ENCODE measurements at regions not wholly inside any gene's neighbourhood (a gene's known extent, or its start where the extent isn't known, plus 50 kb on each side); places are given as distances from the start of the nearest gene placed in this dataset.

GRCh38 chr10:107471911-107472310 is 307.4 kb upstream of the SORCS1 start:
- H3K9me3 ChIP-seq (ENCODE audit: control insufficient read depth, insufficient read depth, low read depth, low read length): no peaks in the 10 kb centered on the region
- H3K27ac ChIP-seq (ENCODE audit: extremely low read depth, low read depth, low read length): no peak overlapping the region
- TF ChIP-seq ZNF404 (tag by site-specific recombination; IDR thresholded peaks at IDR 0.05) (no peak), ZNF701 (tag by site-specific recombination; IDR thresholded peaks at IDR 0.05) (no peak), ZFP3 (tag by site-specific recombination; IDR thresholded peaks at IDR 0.05; ENCODE audit: low read depth) (no peak), ZNF239 (tag by site-specific recombination; IDR thresholded peaks at IDR 0.05) (no peak), ELK4 (IDR thresholded peaks at IDR 0.05; ENCODE audit: borderline replicate concordance, low read depth, low read length) (no peak), ZBTB49 (tag by site-specific recombination; IDR thresholded peaks at IDR 0.05; ENCODE audit: low read depth) (no peak), ZBTB44 (tag by site-specific recombination; IDR thresholded peaks at IDR 0.05) (no peak), ZNF335 (tag by site-specific recombination; conservative IDR thresholded peaks at IDR 0.05) (no peak), EGR2 (tag by site-specific recombination; IDR thresholded peaks at IDR 0.05; ENCODE audit: low read depth) (no peak), ZNF132 (tag by site-specific recombination; IDR thresholded peaks at IDR 0.05; ENCODE audit: borderline replicate concordance) (no peak), ZNF362 (tag by site-specific recombination; IDR thresholded peaks at IDR 0.05) (no peak), SALL2 (tag by site-specific recombination; IDR thresholded peaks at IDR 0.05; ENCODE audit: borderline replicate concordance) (no peak), ZNF558 (tag by site-specific recombination; IDR thresholded peaks at IDR 0.05) (no peak), ZNF24 (tag by site-specific recombination; IDR thresholded peaks at IDR 0.05) (no peak), ZBTB26 (tag by site-specific recombination; optimal IDR thresholded peaks at IDR 0.05) (no peak), KLF8 (tag by site-specific recombination; IDR thresholded peaks at IDR 0.05) (no peak)
- ChIA-PET POLR2A (no interaction called here), CTCF (no interaction called here)
- no peaks in the 10 kb centered on the region for H3K4me1 ChIP-seq (ENCODE audit: control insufficient read depth, insufficient read depth, low read length)
- H3K36me3 ChIP-seq (ENCODE audit: control insufficient read depth in 2 of 2, insufficient read depth in 1 of 2, low read length in 2 of 2): no peaks in the 10 kb centered on the region
- H3K4me3 ChIP-seq (ENCODE audit: low read depth, low read length): no peak overlapping the region

- H3K36me3 ChIP-seq (ENCODE audit: control insufficient read depth in 2 of 2, insufficient read depth in 1 of 2, low read length in 2 of 2): no peaks in the 10 kb centered on the region
- ChIA-PET POLR2A (no interaction called here), CTCF (no interaction called here)
- H3K4me3 ChIP-seq (ENCODE audit: low read depth, low read length): no peak overlapping the region
- H3K9me3 ChIP-seq (ENCODE audit: control insufficient read depth, insufficient read depth, low read depth, low read length): no peaks in the 10 kb centered on the region
- H3K4me1 ChIP-seq (ENCODE audit: control insufficient read depth, insufficient read depth, low read length): no peaks in the 10 kb centered on the region
- no peak overlapping the region for H3K27ac ChIP-seq (ENCODE audit: extremely low read depth, low read depth, low read length)
- TF ChIP-seq ZNF23 (tag by site-specific recombination; IDR thresholded peaks at IDR 0.05; ENCODE audit: borderline replicate concordance): no peak
- TF ChIP-seq ZNF623 (tag by site-specific recombination; IDR thresholded peaks at IDR 0.05): no peak
- TF ChIP-seq ZNF362 (tag by site-specific recombination; IDR thresholded peaks at IDR 0.05): no peak
- TF ChIP-seq ZNF580 (tag by site-specific recombination; IDR thresholded peaks at IDR 0.05): no peak
- TF ChIP-seq ZNF704 (tag by site-specific recombination; IDR thresholded peaks at IDR 0.05): no peak
- no peak for TF ChIP-seq YY2 (tag by site-specific recombination; IDR thresholded peaks at IDR 0.05)
- TF ChIP-seq ZNF707 (tag by site-specific recombination; IDR thresholded peaks at IDR 0.05): no peak
- no peak for TF ChIP-seq ZBTB17 (tag by site-specific recombination; IDR thresholded peaks at IDR 0.05)
- no peak for TF ChIP-seq SP2 (tag by site-specific recombination; IDR thresholded peaks at IDR 0.05)
These were observed 289.1 kb upstream of the SORCS1 start for GRCh38 chr10:107453561-107453960.
